GM12874 (cell line): ENCODE measurements at regions not wholly inside any gene's neighbourhood (a gene's known extent, or its start where the extent isn't known, plus 50 kb on each side); places are given as distances from the start of the nearest gene placed in this dataset.

Experiments used
- TF ChIP-seq, protein P1 (sequence below): IDR thresholded peaks from 2 replicates; pipeline ENCODE4 v1.5.1; 2011; ENCODE audit warnings: low read depth, mild to moderate bottlenecking, control low read depth, low read length, moderate library complexity; ENCODE audit not compliant: insufficient read depth

- TF ChIP-seq, protein P1, sequence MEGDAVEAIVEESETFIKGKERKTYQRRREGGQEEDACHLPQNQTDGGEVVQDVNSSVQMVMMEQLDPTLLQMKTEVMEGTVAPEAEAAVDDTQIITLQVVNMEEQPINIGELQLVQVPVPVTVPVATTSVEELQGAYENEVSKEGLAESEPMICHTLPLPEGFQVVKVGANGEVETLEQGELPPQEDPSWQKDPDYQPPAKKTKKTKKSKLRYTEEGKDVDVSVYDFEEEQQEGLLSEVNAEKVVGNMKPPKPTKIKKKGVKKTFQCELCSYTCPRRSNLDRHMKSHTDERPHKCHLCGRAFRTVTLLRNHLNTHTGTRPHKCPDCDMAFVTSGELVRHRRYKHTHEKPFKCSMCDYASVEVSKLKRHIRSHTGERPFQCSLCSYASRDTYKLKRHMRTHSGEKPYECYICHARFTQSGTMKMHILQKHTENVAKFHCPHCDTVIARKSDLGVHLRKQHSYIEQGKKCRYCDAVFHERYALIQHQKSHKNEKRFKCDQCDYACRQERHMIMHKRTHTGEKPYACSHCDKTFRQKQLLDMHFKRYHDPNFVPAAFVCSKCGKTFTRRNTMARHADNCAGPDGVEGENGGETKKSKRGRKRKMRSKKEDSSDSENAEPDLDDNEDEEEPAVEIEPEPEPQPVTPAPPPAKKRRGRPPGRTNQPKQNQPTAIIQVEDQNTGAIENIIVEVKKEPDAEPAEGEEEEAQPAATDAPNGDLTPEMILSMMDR, result no peak
Observed at GRCh38 chr13:97873398-97873797, 80.1 kb upstream of the IPO5 start.

DNA sequence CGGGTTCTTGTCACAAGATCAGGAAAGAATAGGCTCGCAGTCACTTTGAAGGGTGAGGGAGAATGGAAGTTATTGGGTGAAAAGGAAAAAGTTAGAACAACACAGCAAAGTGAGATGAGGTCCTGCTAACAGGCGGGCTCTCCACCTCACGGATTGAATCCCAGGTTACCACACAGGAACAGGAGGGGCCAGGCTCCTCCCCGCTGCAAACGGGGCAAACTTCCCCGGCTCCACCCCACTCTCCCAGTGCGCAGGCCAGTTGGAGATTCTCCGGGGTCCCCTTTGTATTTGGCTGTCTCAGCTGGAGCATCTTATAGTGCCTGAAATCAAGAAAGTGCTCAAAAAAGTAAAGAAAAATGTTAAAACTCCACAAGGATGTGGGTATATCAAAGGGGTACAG is 78.3 kb upstream of the IPO5 start:
- TF ChIP-seq, protein P1, result no peak

GRCh38 chr13:97875911-97876310 is 77.6 kb upstream of the IPO5 start:
- TF ChIP-seq, protein P1, result no peak

- TF ChIP-seq, protein P1, result no peak
Observed at GRCh38 chr13:97878431-97879375, 74.8 kb upstream of the IPO5 start.

DNA sequence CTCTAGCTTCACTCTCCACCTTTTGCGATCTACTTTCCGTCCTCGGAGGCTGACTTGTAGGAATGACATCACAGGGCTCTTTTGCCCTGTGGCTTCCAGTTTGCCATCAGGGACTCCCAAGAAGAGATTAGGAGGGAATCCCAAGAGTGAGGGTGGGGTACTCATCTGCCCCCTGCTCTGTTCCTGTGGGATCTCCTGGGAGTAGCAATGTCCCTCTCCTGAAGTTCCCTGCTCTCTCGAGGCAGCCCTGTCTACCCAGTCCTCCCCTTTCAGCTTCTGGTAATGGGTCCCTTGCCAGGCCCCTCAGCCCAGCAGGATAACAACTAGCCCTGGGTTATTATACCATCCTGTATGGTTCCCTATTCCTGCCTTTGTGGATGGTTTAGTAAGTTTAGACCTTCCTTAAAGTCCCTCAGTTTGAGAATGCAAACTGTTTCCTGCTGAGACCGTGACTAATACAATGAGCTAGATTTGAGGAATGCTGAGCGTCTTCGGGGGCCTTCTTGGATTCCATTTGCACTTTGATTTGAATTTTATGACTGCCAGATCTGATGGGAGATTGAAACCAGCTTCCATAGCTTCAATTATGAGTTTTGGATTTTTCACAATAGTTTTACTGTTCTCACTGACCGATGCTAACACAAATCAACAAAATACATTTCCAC is 73.7 kb upstream of the IPO5 start:
- TF ChIP-seq, protein P1, result no peak

- TF ChIP-seq, protein P1, result no peak
Observed at GRCh38 chr13:97880311-97880675, 73.2 kb upstream of the IPO5 start.

DNA sequence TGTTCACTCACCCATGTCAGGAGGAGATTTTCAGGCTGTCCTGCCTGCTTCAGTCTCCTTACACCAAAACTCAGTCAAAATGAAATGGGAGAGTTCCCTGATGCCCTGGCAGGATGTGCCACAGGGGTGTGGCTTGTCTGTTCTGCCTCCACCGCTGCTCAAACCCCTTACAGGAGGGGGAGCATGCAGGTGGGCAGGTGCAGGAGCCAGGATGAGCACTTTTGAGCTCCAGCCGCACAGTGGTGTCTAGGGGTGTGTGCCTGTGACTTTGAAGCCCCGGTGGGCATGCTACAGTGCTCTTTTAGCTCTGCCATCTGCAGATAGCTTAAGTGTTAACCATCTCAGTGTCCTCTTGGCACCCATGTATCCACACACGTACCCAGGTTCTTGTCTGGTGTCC is 71.9 kb upstream of the IPO5 start:
- TF ChIP-seq, protein P1, result no peak
